K562 (cell line): ENCODE measurements at regions not wholly inside any gene's neighbourhood (a gene's known extent, or its start where the extent isn't known, plus 50 kb on each side); places are given as distances from the start of the nearest gene placed in this dataset.

Source experiments
- ATAC-seq: fragments of 200-7000 bp; cut with Tn5 transposase; 3 replicates; pipeline ENCODE4 v1.9.1; 2020; ENCODE audit warnings: moderate library complexity
- BruUV-seq: library from RNA; stranded (reverse); fragments of 400-500 nt; replicated peaks from 2 replicates; lab custom pipeline; 2021; lab: Mats Ljungman, UMichigan
- CTCF ChIA-PET: fragments of 300-600 bp; formaldehyde crosslinking; extraction: SDS; loops from one replicate; lab custom pipeline; 2021; ENCODE audit warnings: low intra/inter-chr PET ratio; lab: Yijun Ruan, JAX
- POLR2A ChIA-PET: fragments of 300-600, 350-650 bp; sonication (Branson Sonifier 250); formaldehyde crosslinking; extraction: SDS; loops from one replicate; lab custom pipeline; 2021; ENCODE audit warnings: antibody characterized with exemption, inconsistent platforms; lab: Yijun Ruan, JAX
- DNase-seq, 4 experiments: peaks; one replicate each; pipeline versions ENCODE4 v3.0.0 to v3.0.0-alpha.2; 2011 to 2018; ENCODE audit warnings: low spot score in 3 of 4, mixed read lengths in 3 of 4; ENCODE audit errors: extremely low read depth in 1 of 4
- FAIRE-seq: peaks from 2 replicates; lab custom pipeline; 2011; peaks lifted over from hg19 to GRCh38; lab: Jason Lieb, UNC
- H2AFZ ChIP-seq: 2 replicates; pipeline ENCODE4 v1.6.0; 2011; ENCODE audit warnings: low read depth, low read length, control low read depth, inconsistent platforms
- H3K27ac ChIP-seq: fragments of 200-600 bp; 3 replicates; pipeline ENCODE4 v1.8.0; 2011; ENCODE audit warnings: low read depth, mild to moderate bottlenecking, control low read depth, inconsistent platforms, low read length, moderate library complexity, mixed read lengths; ENCODE audit errors: extremely low read depth
- H3K27me3 ChIP-seq, 2 experiments: fragments of 300-600 bp in 1 of 2; 2 replicates in 1 of 2; 3 replicates in 1 of 2; pipeline versions ENCODE4 v1.6.0 to v1.8.0; 2011; ENCODE audit warnings: inconsistent platforms in 2 of 2, low read length in 2 of 2, mild to moderate bottlenecking in 1 of 2, mixed read lengths in 1 of 2, moderate library complexity in 1 of 2; ENCODE audit not compliant: control insufficient read depth in 2 of 2, insufficient read depth in 2 of 2
- H3K36me3 ChIP-seq: fragments of 300-600 bp; 3 replicates; pipeline ENCODE4 v1.8.0; 2011; ENCODE audit warnings: mild to moderate bottlenecking, low read length, inconsistent platforms; ENCODE audit not compliant: control insufficient read depth, insufficient read depth
- H3K4me1 ChIP-seq, 2 experiments: fragments of 200-600 bp in 1 of 2; replicated peaks in 1 of 2; 2 replicates in 1 of 2; 3 replicates in 1 of 2; pipeline versions ENCODE4 v1.5.1 to v1.8.0; 2011; ENCODE audit warnings: inconsistent platforms in 2 of 2, low read length in 2 of 2, mild to moderate bottlenecking in 1 of 2, mixed read lengths in 1 of 2, moderate library complexity in 1 of 2; ENCODE audit not compliant: control insufficient read depth in 2 of 2, insufficient read depth in 2 of 2
- H3K4me2 ChIP-seq: 2 replicates; pipeline ENCODE4 v1.6.1; 2011; ENCODE audit warnings: low read length, control low read depth, inconsistent platforms, mixed read lengths; ENCODE audit not compliant: insufficient read depth
- H3K4me3 ChIP-seq: fragments of 200-600 bp; sonication (generic), shearing (Covaris generic); 2 replicates; pipeline ENCODE4 v1.5.1; 2016; ENCODE audit warnings: control low read depth, inconsistent platforms
- H3K79me2 ChIP-seq: fragments of 200-600 bp; 3 replicates; pipeline ENCODE4 v1.8.0; 2011; ENCODE audit warnings: low read length, inconsistent platforms; ENCODE audit not compliant: control insufficient read depth, insufficient read depth
- H3K9ac ChIP-seq, 2 experiments: 2 replicates each; pipeline versions ENCODE4 v1.6.0 to v1.6.1; 2011; ENCODE audit warnings: low read depth in 2 of 2, low read length in 2 of 2, control low read depth in 1 of 2, inconsistent platforms in 1 of 2, mild to moderate bottlenecking in 1 of 2, mixed read lengths in 1 of 2; ENCODE audit not compliant: insufficient read depth in 1 of 2
- H3K9me1 ChIP-seq: one replicate; pipeline ENCODE4 v1.6.0; 2011; ENCODE audit warnings: inconsistent platforms, mild to moderate bottlenecking, low read length, moderate library complexity; ENCODE audit not compliant: control insufficient read depth, insufficient read depth
- H3K9me3 ChIP-seq: replicated peaks from 2 replicates; pipeline ENCODE4 v1.5.1; 2011; ENCODE audit warnings: low read depth, low read length, inconsistent platforms; ENCODE audit not compliant: control insufficient read depth, insufficient read depth
- H4K20me1 ChIP-seq: replicated peaks from 2 replicates; pipeline ENCODE4 v1.6.1; 2011; ENCODE audit warnings: low read length, inconsistent platforms, mixed read lengths; ENCODE audit not compliant: control insufficient read depth, insufficient read depth
- HDAC6 ChIP-seq: IDR thresholded peaks from 2 replicates; pipeline ENCODE4 v1.6.1; 2012; ENCODE audit warnings: low read depth, mild to moderate bottlenecking, control low read depth, inconsistent platforms, low read length, moderate library complexity
- ILK ChIP-seq: fragments of 450-650 bp; IDR thresholded peaks from 2 replicates; pipeline ENCODE4 v1.6.1; 2016; ENCODE audit warnings: missing genetic modification characterization, low read depth, mild to moderate bottlenecking, missing compliant biosample characterization, moderate library complexity, borderline replicate concordance
- KLF13 ChIP-seq: fragments of 450-650 bp; IDR thresholded peaks from 2 replicates; pipeline ENCODE4 v1.6.1; 2016; ENCODE audit warnings: missing genetic modification characterization, low read depth, mild to moderate bottlenecking, missing compliant biosample characterization, moderate library complexity, borderline replicate concordance
- RNF2 ChIP-seq: sonication (generic); IDR thresholded peaks from 2 replicates; pipeline ENCODE4 v1.6.1; 2016
- SMARCC2 ChIP-seq: fragments of 450-650 bp; IDR thresholded peaks from 2 replicates; pipeline ENCODE4 v1.6.1; 2017; ENCODE audit warnings: antibody characterized with exemption, moderate library complexity, mild to moderate bottlenecking, low read depth
- ZNF24 ChIP-seq: fragments of 450-650 bp; IDR thresholded peaks from 2 replicates; pipeline ENCODE4 v1.6.1; 2016
- WGBS: fragments of 100-300 bp; shearing (Covaris generic); methylation state at CpG from one replicate; pipeline ENCODE4 v1.1.6; 2016; ENCODE audit warnings: low coverage, mixed read lengths; ENCODE audit not compliant: insufficient coverage; ENCODE audit errors: missing lambda C conversion rate; 5-methylcytosine and 5-hydroxymethylcytosine counted together
- in situ Hi-C: fragments of 300-500 bp; cut with MboI; formaldehyde crosslinking; loops from 4 replicates; pipeline ENCODE4 v1.15.0; 2018; ENCODE audit warnings: inconsistent platforms, mixed read lengths
- intact Hi-C: fragments of 100-400 bp; cut with micrococcal nuclease; formaldehyde crosslinking; loops from 2 replicates; pipeline ENCODE4 v1.14.2; 2022
- TF ChIP-seq, protein P1 (sequence below), 2 experiments: fragments of 200-800 bp in 1 of 2; sonication (Bioruptor generic) in 1 of 2; sonication (generic) in 1 of 2; formaldehyde crosslinking in 1 of 2; IDR thresholded peaks in 1 of 2; conservative IDR thresholded peaks in 1 of 2; 2 replicates each; pipeline versions ENCODE4 v1.5.0 to v1.6.1; 2016 to 2020; ENCODE audit warnings: missing compliant biosample characterization in 1 of 2, missing genetic modification characterization in 1 of 2, missing genetic modification reagents in 1 of 2
- TF ChIP-seq, protein P2 (sequence below): fragments of 200-600 bp; sonication (generic); IDR thresholded peaks from one replicate; pipeline ENCODE4 v1.6.1; 2012; ENCODE audit warnings: mild to moderate bottlenecking, low read depth, low read length, inconsistent platforms
- TF ChIP-seq, protein P3 (sequence below): fragments of 450-650 bp; IDR thresholded peaks from 2 replicates; pipeline ENCODE4 v1.6.1; 2014; ENCODE audit warnings: low read depth, mild to moderate bottlenecking, moderate library complexity, borderline replicate concordance

DNA sequence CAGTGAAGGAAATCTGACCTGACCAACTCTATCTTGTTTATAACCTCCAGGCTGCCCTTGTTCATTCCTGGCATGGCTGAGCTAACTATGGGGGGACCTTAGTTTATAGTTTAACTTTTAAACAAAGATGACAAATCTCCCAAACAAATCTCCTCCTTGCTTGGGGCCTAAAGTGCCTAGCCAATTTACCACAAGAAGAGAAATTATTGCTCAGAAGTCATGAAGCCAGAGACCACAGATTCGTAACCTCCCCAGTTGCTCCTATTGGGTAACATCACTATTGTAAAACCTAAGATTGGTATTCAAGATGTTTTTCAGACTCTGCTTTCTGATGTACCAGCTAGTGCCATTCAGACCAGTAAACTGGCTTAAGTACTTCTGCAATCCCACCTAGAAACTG, 649.4 kb upstream of the SLC8A1 start:
- DNase-seq = no peak
- Histone ChIP-seq H3K4me1 (no peaks in the 10 kb centered on the region), H3K9me1 (no peaks in the 10 kb centered on the region), H4K20me1 (no peaks in the 10 kb centered on the region), H3K36me3 (no peaks in the 10 kb centered on the region), H3K79me2 (no peaks in the 10 kb centered on the region), H3K9ac (no peak overlapping the region), H3K4me3 (no peak overlapping the region), H3K4me2 (no peak overlapping the region), H3K9me3 (no peaks in the 10 kb centered on the region), H2AFZ (no peak overlapping the region), H3K27me3 (no peaks in the 10 kb centered on the region), H3K27ac (no peak overlapping the region)
- no TSS peak for BruUV-seq
- intact Hi-C loops (no loop called here), in situ Hi-C loops (no loop called here)
- 0% methylated on average over 1 of the region's 1 CpG for WGBS
- CTCF ChIA-PET = no interaction called here
- FAIRE-seq = no peak
- POLR2A ChIA-PET = no interaction called here
- ATAC-seq = no peak
- TF ChIP-seq SMARCC2 = no peak
- TF ChIP-seq, protein P1, sequence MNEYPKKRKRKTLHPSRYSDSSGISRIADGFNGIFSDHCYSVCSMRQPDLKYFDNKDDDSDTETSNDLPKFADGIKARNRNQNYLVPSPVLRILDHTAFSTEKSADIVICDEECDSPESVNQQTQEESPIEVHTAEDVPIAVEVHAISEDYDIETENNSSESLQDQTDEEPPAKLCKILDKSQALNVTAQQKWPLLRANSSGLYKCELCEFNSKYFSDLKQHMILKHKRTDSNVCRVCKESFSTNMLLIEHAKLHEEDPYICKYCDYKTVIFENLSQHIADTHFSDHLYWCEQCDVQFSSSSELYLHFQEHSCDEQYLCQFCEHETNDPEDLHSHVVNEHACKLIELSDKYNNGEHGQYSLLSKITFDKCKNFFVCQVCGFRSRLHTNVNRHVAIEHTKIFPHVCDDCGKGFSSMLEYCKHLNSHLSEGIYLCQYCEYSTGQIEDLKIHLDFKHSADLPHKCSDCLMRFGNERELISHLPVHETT (CRISPR knock-in tag; conservative IDR thresholded peaks at IDR 0.05 in 1 of 2, IDR thresholded peaks at IDR 0.05 in 1 of 2) = no peak
- TF ChIP-seq HDAC6 = no peak
- no peak for TF ChIP-seq ZNF24
- TF ChIP-seq, protein P2, sequence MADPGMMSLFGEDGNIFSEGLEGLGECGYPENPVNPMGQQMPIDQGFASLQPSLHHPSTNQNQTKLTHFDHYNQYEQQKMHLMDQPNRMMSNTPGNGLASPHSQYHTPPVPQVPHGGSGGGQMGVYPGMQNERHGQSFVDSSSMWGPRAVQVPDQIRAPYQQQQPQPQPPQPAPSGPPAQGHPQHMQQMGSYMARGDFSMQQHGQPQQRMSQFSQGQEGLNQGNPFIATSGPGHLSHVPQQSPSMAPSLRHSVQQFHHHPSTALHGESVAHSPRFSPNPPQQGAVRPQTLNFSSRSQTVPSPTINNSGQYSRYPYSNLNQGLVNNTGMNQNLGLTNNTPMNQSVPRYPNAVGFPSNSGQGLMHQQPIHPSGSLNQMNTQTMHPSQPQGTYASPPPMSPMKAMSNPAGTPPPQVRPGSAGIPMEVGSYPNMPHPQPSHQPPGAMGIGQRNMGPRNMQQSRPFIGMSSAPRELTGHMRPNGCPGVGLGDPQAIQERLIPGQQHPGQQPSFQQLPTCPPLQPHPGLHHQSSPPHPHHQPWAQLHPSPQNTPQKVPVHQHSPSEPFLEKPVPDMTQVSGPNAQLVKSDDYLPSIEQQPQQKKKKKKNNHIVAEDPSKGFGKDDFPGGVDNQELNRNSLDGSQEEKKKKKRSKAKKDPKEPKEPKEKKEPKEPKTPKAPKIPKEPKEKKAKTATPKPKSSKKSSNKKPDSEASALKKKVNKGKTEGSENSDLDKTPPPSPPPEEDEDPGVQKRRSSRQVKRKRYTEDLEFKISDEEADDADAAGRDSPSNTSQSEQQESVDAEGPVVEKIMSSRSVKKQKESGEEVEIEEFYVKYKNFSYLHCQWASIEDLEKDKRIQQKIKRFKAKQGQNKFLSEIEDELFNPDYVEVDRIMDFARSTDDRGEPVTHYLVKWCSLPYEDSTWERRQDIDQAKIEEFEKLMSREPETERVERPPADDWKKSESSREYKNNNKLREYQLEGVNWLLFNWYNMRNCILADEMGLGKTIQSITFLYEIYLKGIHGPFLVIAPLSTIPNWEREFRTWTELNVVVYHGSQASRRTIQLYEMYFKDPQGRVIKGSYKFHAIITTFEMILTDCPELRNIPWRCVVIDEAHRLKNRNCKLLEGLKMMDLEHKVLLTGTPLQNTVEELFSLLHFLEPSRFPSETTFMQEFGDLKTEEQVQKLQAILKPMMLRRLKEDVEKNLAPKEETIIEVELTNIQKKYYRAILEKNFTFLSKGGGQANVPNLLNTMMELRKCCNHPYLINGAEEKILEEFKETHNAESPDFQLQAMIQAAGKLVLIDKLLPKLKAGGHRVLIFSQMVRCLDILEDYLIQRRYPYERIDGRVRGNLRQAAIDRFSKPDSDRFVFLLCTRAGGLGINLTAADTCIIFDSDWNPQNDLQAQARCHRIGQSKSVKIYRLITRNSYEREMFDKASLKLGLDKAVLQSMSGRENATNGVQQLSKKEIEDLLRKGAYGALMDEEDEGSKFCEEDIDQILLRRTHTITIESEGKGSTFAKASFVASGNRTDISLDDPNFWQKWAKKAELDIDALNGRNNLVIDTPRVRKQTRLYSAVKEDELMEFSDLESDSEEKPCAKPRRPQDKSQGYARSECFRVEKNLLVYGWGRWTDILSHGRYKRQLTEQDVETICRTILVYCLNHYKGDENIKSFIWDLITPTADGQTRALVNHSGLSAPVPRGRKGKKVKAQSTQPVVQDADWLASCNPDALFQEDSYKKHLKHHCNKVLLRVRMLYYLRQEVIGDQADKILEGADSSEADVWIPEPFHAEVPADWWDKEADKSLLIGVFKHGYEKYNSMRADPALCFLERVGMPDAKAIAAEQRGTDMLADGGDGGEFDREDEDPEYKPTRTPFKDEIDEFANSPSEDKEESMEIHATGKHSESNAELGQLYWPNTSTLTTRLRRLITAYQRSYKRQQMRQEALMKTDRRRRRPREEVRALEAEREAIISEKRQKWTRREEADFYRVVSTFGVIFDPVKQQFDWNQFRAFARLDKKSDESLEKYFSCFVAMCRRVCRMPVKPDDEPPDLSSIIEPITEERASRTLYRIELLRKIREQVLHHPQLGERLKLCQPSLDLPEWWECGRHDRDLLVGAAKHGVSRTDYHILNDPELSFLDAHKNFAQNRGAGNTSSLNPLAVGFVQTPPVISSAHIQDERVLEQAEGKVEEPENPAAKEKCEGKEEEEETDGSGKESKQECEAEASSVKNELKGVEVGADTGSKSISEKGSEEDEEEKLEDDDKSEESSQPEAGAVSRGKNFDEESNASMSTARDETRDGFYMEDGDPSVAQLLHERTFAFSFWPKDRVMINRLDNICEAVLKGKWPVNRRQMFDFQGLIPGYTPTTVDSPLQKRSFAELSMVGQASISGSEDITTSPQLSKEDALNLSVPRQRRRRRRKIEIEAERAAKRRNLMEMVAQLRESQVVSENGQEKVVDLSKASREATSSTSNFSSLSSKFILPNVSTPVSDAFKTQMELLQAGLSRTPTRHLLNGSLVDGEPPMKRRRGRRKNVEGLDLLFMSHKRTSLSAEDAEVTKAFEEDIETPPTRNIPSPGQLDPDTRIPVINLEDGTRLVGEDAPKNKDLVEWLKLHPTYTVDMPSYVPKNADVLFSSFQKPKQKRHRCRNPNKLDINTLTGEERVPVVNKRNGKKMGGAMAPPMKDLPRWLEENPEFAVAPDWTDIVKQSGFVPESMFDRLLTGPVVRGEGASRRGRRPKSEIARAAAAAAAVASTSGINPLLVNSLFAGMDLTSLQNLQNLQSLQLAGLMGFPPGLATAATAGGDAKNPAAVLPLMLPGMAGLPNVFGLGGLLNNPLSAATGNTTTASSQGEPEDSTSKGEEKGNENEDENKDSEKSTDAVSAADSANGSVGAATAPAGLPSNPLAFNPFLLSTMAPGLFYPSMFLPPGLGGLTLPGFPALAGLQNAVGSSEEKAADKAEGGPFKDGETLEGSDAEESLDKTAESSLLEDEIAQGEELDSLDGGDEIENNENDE = no peak
- TF ChIP-seq, protein P3, sequence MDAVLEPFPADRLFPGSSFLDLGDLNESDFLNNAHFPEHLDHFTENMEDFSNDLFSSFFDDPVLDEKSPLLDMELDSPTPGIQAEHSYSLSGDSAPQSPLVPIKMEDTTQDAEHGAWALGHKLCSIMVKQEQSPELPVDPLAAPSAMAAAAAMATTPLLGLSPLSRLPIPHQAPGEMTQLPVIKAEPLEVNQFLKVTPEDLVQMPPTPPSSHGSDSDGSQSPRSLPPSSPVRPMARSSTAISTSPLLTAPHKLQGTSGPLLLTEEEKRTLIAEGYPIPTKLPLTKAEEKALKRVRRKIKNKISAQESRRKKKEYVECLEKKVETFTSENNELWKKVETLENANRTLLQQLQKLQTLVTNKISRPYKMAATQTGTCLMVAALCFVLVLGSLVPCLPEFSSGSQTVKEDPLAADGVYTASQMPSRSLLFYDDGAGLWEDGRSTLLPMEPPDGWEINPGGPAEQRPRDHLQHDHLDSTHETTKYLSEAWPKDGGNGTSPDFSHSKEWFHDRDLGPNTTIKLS = no peak
- TF ChIP-seq ILK = no peak
- TF ChIP-seq RNF2 = no peak
- TF ChIP-seq KLF13 = no peak
